Right renal cortex interstitium (tissue), 3 donors: ENCODE measurements at regions not wholly inside any gene's neighbourhood (a gene's known extent, or its start where the extent isn't known, plus 50 kb on each side); places are given as distances from the start of the nearest gene placed in this dataset.
"Not testable (repeated sequence)": the region's sequence is repeated elsewhere in the genome, so short reads cannot be mapped to it uniquely, and the experiment has no call there.

Source experiments
- DNase-seq, 3 donors: peaks; one replicate each; pipeline ENCODE4 v3.0.0-alpha.2; 2013; ENCODE audit warnings: low read depth in 3 of 3, low spot score in 2 of 3

DNA sequence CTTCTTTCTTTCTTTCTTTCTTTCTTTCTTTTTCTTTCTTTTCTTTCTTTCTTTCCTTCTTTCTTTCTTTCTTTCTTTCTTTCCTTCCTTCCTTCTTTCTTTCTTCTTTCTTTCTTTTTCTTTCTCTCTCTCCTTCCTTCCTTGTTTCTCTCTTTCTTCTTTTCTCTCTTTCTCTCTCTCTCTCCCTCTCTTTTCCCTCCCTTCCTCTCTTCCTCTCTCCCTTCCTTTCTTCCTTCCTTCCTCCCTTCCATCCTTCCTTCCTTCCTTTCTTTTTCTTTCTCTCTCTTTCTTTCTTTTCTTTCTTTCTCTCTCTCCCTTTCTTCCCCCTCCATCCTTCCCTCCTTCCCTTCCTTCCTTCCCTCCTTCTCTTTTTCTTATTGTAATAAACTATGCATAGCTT is 105.5 kb downstream of the ZBTB18 start:
- DNase-seq: not testable (repeated sequence)

DNA sequence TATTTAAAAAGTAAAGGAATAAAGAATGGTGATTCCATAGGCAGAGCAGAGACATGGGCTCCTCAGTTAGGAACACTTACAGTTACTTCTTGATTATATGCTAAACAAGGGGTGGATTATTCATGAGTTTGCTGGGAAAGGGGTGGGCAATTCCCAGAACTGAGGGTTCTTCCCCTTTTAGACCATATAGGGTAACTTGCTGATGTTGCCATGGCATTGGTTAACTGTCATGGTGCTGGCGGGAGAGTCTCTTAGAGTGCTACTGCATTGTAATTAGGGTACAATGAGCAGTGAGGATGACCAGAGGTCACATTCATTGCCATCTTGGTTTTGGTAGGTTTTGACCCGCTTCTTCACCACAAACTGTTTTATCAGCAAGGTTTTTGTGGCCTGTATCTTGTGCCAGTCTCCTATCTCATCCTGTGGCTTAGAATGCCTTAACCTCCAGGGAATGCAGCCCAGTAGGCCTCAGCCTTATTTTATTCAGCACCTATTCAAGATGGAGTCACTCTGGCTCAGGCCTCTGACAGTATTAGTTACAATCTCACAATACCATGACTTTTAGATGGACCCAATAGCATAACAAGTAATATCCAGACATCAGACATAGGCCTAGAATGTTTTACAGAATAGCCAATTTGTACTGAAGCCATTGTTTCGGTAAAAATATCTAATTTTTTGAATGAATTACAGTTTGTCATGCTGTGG is 106.8 kb downstream of the ZBTB18 start:
- no peak for DNase-seq

DNA sequence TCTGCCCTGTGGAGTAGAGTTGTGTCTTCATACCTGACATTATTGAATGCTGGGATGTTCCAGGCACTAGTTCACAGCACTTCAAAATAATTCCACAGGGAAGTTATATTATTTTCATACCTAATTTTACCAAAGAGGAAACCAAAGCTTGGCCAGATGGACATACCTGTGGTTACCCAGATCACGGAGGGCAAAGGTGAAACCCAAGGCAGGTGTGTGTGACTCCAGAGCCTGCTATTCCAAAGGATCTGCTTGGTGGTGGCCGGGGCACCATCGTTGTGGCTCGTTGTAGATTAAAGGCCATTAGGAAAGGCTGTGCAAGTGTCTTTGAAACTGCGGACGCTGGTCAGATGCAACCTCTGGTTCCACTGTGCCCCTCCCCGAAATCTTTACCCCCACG is 108.6 kb downstream of the ZBTB18 start:
- no peak for DNase-seq

DNA sequence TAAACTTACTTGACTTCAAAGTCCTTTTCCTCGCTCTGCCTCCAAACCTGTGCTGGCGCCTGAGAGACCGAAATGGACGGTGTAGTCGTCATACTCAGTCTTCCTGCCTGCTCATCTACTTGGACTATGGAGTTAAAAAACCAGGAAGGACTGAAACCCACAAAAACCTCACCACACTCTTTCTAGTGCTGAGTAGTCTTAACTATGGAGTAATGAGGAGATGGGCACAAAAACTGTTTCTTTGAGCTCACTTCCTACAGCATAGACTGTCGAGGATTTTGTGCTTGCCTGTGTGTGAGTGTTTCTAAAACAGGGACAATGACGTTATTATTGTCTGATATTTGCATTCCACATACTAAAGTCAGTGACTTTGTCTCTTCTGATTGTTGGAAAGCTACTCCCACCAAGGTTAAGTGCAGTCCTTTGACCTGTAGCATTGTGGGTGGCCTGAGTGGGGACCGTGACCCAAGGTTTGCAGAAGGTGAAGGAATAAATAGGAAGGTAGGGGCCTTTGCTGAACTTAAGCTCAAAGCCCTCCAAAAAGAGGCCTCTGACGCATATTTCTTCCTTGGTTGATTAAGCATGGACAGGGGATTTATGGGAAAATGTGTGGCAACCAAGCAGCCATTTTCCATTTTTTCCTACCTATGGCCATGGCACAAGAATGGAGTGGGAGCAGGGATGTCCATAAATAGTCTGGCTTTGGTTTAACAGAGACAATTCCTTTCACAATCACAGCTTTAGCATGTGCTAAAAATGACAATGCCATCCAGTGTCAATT is 109.6 kb downstream of the ZBTB18 start:
- no peak for DNase-seq

DNA sequence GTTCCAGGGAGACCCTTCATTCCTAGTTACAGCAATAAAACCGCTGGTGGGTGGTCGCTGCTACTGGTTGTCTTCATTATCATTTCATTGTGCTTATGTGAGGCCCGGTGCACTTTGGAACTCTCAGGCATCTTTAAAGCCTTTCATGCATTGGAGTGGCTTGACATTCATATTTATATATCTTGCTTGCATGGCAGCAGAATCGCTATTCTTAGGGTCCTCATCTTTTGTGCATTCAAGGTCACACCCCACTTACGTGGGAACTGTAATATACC is 110.1 kb downstream of the ZBTB18 start:
- no peak for DNase-seq

DNA sequence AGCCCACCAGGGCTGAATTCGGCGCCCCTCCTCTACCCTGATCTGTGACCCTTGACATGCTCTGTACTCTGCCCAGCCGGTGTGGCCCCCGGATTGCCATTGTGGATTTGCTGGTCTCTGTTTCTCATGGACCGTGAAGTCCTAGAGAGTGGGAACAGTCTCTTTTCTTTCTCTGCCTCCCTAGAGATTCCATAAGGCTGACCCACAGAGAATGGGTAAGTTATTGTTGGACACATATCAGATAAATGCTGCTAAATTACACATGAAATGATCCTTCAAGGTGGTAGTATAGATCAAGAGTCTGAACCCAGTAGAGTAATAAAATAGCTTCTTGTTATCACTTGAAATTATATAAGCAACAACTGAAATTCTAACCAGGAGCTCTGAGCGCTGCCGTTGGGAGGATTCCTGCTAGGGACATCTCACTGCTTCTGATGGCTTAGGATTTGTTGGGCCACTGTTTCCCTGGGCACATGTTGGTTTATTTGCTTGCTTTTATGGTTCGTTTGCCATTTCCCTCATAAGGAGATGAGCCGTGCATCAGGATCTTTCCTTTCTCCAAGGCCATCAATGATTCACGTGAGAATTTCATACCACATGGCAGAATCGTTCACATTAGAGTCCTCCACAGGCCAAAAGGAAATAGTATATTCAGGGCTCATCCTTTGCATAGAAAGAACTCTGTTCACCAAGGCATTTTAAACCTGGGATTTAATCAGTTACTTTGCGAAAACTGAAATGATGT is 111.9 kb downstream of the ZBTB18 start:
- DNase-seq: no peak

DNA sequence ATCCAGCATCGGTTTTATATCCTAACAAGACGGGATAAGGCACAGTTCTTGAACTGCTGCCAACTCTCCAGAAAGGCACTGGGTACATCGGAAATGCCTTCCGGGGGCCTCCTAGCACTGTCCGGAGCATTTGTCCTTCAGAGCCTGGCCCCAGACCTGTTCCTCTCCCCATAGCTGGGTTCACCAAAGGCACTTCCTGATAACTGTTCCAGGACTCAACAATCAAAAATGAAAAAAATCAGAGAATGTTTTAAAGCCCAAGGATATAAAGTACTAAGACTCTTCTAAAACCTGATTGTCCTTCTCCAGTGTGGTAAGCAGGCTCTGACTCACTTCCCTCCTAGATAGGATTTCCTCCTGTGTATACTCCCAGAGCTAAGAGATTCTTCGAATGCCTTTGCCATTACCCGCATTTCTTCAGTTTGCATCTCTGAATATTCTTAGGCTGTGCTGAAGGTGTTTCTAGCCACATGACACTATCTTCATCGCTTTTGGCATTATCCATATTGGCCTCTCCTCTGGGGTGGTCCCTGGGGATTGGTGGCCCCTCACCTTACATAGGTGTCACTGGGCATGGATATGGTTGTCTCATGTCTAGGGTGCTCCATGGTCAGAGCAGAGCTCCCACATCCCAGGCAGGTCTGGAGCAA is 112.9 kb downstream of the ZBTB18 start:
- DNase-seq: no peak

DNA sequence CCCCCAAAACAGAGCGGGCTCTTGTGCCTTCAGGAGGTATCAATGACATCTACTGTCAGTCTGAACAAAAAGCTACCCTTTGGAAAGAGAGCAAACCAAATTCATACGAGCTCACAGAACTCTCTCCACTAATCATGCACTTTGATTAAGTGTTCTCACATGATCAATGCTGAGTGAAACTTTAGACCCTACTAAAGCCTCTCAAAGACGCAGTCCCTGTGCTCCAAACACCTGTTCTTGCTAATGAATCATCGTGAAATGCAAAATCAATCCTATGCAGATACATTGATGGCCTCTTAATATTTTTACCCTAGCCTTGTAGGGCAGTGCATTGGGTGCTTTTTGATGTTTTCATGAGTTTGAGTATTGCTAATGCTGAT is 113.4 kb downstream of the ZBTB18 start:
- DNase-seq: no peak

DNA sequence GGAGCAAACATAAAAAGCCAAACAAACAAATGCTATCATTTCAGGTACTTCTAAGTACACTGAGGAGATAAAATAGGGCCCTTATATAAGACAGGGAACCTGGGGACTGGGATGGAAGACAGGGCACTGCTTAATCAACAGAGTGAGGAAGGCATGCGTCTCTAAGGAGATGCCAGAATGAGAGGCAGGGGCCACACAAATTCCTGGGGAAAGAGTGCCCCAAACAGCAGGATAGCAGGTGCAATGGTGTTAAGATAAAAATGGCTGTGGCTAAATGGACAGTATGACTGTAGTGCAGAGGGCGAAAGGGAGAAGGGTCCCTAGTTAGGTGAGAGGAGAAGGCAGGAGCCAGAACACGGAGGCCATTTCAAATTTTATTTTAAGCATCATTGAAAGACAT is 113.9 kb downstream of the ZBTB18 start:
- no peak for DNase-seq

DNA sequence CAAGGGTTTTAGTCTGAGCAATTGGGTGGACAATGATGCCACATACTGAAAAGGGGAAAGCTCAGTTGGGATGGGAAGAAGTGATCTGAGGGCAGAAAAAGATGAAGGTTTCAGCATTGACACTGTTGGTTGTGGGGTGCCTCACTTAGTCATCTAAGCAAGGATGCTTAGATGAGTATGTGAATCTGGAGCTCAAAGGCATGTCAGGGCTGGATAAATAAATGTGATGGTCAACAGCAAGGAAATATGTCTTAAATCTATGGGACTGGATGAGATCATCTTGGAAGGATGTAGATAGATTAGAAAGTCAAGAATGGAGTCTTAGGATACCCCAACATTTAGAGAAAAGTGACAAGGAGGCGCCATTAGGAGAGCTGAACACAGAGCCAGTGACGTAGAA is 114.6 kb downstream of the ZBTB18 start:
- no peak for DNase-seq

DNA sequence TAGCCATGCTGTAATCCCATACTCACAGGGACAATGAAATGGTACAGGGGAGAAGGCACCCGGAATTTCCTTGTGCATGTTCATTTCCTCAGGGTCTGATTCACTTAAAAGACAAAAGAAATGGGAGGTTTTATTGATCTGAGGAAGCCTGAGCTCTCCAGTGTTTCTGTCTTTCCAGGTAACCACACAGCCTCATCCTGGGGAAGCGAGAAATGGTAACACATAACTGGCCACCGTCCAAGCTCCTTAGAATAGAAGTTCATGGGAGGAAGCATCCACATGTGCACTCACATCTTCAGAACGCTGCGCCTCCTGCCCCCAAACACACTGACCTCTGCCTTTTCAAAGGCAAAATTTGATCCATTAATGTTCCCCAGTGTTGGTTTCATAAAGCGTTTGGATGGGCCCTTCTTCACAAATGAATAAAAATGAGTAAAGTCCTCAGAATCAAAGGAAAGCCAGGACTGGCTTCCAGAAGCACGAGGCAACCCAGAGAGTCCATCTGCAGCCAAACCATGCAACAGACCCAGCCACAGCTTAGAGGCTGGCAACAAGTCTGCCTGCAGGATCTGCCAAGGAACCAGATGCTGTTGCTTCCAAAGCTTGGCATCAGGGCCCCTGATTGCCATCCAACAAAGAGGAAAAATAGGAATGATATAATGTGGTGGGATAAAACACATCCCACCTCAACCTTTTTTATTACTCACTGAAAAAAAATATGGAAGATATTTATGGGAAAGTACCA is 120.3 kb downstream of the ZBTB18 start:
- DNase-seq: no peak

DNA sequence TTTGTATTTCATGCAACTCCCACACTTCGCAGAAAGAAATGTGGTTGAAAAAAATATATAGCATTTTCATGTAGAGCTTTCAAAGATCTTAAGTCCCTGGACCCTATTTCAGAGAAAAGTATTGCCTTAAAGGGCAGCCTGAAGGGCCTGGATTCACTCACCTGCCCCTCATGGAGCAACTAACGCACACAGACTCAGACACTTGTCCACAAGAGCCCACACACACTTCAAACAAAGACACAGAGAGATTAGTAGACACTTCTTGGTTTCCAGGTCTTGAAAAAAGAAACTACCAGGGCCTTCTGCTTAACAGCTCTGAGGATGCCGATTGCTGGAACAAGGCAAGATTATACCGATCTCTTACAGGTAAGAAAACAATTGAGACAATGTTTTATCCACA is 122.2 kb downstream of the ZBTB18 start:
- DNase-seq: no peak

DNA sequence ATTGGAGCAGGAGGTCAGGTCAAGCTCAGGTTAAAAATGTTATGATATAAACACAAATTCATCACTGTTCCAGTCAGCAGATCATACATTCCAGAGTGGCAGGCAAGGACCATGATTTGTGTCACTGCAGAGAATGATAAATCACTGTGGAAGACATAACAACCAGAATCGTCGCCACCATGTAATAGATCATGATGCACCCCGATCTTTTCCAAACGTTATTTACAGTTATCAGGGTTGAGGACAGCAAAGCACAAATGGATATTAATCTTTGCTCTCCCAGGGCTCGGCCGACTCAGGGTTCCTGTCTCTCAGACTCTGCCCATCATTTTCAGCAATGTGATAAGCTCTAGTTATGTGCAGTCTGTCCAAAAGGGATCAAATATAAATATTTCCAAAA is 122.7 kb downstream of the ZBTB18 start:
- no peak for DNase-seq

DNA sequence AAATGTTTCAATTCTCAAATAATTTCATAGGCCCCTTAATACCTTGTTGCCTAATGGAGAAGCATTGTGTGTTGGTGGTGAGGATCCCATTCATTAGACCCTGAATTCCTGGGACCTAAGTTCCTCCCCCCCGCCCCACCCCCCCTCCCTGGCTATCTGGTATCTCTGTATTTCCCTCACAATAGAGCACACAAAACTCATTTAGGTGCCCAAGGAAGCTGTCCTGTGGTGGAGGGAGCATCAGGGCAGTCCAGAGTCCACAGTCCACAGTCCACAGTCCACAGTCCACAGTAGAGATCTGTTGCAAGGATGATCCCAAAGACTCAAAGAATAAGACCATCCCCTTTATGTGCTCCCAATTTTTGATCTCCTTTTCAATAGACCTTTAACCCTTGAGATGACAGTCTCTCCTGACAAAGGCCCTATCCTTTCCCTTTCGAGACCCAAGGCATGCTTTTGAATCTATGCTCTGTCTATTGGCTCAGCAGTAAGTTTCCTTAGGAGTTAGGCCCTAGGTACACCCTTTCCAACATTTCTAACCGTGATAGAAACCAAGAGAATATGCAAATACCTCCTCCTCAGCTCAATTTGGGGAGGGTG is 123.9 kb downstream of the ZBTB18 start:
- DNase-seq: no peak

DNA sequence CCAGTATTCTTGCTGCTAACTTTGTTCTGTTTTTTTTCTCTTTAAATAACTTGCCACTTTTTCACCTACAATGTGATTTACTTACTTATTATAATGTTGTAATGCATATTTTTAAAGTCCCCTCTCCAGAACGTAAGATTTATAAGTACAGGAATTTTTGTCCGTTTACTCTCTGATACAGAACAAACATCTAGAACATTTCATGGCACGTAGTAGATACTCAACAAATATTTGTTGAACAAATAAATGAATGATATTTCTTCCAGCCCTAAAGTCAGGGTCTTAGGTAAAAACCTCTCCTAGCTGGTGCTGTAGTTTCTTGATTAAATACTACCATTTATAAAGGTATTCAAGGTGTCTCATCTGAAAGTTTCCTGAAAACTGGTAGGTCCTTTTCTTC is 125.1 kb downstream of the ZBTB18 start:
- DNase-seq: no peak

DNA sequence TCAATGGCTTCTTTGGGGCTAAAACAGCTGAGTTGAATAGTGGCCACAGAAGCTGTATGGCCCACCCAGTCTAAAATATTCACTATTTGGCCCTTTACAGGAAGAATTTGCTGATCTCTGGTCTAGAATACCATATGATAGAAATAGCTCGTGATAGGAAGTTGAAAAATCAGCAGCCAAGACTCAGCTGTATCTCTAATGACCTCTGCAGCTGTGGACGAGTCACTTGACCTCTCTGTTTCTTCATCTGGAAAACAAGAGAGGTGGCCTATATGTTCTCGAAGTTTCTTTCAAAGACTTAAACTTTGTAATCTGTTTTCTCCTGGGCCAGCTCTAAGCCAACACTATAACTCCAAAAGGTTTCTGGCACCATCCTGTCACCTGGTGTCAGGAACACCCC is 129.2 kb downstream of the ZBTB18 start:
- DNase-seq: no peak

DNA sequence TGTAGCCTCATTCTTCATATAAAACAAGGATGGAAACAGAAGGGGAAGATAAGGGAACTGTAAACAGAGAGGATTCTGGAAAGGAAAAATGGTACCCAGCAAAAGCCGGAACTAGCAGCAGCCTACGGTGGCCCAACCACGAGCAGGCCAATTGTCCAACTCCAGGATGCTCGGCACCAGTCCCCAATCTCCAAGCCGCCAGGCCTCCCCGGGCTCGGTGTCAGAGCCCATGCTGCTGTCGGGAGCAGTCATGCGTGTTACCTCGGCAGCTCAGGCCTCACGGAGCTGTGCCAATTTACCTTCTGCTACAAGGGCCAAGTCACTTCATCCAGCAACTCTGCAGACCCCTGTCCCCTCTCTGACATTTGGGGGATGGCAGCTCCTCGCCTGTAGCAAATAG is 130.8 kb downstream of the ZBTB18 start:
- no peak for DNase-seq

DNA sequence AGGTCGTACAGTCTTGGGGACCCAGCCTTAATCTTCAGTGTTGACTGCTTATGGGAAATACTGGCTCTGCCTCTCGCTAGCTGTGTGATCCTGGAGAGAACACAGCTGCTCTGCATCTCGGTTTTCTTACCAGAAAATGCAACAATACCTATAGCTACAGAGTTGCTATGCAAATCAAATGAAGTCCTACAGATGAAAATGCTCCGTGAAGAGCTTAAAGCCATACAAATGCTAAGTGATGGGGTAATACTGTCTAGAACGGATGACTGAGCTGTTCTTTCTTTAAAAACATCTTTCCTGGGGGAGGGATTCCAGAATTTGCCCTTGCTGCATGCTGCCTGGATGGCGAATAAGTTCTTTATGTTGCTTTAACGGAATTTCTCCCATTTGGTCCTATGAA is 132.0 kb downstream of the ZBTB18 start:
- no peak for DNase-seq

DNA sequence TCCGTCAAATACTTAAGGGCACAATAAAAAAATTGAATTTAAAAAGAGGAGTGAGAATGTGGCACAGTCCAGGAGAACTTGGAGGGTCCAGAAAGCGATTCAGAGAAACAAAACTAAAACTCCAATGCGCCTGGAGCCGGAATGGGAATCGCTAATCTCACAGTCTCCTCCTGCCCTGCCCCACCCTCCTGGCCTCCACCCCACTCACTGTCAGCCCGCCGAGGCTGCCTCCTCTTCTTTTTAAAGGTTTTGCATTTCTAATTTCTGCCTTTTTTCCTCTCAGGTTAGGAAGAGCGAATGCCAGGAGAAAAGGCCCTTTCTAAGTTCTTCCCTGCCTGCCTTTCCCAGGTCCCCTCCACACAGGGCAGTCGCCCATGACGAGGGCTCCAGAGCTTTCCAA is 135.3 kb downstream of the ZBTB18 start:
- no peak for DNase-seq

DNA sequence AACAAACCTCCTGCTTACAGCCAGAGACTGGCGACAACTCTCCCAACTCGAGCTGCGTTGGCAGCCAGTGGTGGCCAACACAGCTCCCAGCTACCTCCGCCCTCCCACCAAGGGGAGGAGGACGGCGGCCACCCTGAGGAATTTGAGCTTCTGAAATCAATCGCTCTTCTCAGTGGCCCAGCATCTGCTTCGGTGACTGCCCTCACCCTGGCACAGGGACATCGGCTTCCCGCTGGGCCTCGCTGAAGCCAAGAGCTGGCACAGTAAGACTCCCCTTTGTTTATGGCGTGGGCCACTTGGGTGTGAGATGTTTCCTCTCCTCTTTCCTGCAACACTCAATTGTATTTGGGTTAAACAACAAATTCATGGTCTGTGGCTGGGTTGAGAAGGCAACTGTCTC is 136.2 kb downstream of the ZBTB18 start:
- DNase-seq: no peak

DNA sequence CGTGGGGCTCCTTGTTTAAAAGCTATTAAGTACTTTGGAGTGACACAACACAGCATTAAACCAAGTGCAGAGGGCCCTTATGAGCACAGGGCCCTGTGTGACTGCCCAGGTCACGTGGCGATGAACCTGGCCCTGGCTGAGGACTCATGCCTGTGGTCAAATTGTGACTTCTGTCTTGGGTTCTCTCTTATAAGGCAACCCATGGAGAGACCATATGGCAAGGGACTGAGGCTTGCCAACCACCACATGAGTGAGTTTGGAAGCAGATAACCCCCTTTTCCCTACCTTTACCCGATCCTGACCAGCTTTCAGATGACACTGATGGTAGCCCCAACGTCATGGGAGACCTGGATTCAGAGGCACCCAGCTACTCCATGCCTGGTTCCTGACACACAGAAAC is 140.5 kb downstream of the ZBTB18 start:
- DNase-seq: no peak
